ENCODE measurements at regions not wholly inside any gene's neighbourhood (a gene's known extent, or its start where the extent isn't known, plus 50 kb on each side); places are given as distances from the start of the nearest gene placed in this dataset.
"Not testable (repeated sequence)": the region's sequence is repeated elsewhere in the genome, so short reads cannot be mapped to it uniquely, and the experiment has no call there.

DNA sequence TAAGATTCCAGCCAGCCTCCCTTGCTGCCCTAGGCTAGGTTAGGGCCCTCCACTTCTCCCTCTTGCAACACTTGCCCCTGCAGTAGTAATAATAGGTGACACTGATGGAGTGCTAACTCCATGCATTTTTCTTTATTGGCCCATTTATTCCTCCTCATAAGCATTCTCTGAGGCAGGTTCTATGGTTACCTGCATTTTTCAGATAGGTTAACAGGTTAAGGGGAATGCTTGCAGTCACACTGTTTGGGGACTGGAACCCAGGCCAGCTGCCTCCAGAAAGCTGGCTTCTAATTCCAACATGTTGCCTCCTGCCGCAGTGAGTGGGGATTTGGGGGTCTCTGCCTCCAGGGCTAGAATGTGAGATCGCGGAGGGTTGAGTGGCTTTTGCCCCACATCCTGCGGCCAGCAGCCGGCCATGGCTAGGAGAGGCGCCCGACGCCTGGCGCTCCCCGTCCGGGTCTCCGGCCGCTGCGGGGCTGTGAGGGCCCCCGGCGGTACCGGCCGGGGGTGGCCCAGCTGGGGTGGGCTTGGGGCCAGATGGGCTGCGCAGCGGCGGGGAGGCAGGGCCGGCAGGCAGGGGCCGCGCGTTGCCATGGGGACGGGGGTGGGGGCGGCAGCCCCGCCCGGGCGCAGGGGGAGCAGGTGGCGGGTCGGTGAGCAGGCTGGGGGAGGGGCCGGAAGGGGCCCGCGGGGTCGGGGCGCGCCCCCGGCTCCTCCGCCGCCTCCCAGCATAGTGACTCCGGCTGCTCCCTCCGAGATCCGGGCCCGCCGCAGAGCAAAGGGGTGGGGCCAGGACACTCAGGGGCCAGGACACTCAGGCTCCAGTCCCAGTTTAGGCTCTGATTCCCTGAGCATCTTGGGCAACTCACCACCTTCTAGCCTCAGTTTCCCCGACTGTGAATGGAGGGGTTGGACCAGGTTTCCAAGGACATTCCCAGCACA is 68.4 kb upstream of the SSBP3 start:
- no peak for DNase-seq (ENCODE audit: low read depth)

DNA sequence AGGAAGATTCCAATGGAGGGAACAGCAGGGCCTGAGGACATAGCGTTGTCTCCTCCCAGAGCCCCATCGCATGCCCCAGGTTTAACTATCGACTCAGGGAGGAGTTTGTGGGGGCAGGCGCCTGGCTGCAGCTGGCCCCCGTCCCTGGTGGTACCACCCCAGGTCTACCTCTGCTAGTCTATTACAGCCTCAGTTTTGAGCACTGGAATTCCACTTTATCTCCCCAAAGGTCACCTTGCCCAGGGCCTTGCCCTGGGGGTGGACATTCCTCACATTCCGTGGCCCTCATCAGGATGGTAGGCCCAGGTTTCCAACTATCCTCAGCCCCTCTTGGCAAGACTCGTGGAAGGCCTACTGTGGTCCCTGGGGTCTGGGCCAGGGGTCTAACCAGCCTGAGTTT is 65.4 kb upstream of the SSBP3 start:
- DNase-seq (ENCODE audit: low read depth), result no peak

DNA sequence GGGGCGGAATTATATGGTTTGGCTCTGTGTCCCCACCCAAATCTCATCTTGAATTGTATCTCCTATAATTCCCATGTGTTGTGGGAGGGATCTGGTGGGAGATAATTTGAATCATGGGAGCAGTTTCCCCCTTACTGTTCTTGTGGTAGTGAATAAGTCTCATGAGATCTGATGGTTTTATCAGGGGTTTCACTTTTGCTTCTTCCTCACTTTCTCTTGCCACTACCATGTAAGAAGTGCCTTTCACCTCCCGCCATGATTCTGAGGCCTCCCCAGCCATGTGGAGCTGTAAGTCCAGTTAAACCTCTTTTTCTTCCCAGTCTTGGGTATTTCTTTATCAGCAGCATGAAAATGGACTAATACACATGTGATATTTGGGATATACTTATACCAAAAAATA is 63.2 kb upstream of the SSBP3 start:
- not testable (repeated sequence) for DNase-seq (ENCODE audit: low read depth)

DNA sequence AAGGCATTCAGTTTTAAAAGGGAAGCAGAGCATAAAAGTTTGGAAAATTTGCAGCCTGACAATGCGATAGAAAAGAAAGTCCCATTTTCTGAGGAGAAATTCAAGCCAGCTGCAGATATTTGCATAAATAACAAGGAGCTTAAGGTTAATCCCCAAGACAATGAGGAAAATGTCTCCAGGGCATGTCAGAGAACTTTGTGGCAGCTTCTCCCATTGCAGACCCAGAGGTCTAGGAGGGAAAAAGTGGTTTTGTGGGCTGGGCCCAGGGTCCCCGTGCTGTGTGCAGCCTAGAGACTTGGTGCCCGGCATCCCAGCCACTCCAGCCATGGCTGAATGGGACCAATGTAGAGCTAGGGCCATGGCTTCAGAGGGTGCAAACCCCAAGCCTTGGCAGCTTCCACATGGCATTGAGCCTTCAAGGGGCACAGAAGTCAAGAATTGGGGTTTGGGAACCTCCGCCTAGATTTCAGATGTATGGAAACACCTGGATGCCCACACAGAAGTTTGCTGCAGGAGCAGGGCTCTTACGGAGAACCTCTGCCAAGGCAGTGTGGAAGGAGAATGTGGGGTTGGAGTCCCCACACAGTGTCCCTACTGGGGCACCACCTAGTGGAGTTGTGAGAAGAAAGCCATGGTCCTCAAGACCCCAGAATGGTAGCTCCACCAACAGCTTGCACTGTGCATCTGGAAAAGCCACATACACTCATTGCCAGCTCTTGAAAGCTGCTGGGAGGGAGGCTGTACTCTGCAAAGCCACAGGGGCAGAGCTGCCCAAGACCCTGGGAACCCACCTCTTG is 62.3 kb upstream of the SSBP3 start:
- not testable (repeated sequence) for DNase-seq (ENCODE audit: low read depth)

DNA sequence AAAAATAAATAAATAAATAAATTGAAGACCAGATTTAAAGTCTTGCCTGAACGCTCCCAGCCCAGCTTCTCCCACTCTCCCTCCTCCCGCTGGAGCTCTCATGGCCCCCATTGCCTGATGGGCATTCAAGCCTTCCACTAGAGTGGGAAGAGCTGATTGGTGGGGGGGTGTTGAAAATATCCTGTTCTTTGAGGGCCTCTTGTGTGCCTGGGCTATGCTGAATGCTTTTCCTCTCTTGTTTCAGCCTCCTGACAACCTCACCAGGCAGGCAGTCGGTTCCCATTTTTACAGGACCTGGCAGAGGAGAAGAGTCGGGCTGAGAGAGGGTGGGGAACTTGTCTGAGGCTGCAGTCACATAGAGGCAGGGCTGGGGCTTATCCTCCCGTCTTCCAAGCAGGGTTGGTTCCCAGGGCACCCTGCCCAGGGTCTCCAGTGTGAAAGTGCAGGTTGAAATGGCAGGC is 59.2 kb upstream of the SSBP3 start:
- DNase-seq (ENCODE audit: low read depth), result no peak

DNA sequence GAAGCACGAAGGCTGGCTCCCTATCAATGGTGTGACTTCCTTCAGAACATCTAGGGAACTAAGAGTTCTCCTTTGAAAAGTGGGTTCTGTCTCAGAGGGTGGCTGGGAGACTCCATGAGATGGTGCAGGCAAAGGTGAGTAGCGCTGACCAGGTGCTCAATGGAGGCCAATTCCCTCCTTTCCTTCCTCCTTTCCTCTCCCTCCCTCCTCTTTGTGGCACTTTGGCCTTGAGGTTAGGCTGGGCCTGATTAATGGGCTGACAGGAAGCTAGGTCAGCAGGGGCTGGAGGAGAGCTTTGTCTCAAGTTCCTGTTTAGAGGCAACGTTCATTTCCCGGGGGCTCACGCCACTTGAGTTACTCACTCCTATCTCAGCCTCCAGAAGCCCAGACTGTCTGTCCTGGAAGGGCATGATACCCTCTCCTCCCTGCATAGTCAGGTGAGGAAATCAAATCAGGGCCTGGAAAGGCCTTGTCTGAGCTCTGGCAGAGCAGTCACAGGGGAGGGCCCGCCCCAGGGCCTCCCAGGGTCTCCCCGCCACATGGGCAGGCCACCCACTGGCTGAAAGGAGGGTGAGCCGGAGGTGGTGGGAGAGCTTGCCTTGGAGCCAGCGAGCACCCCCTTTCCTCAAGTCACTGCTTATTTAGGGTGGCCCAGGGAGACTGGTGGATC is 58.4 kb upstream of the SSBP3 start:
- DNase-seq (ENCODE audit: low read depth), result peak; percentile 47

DNA sequence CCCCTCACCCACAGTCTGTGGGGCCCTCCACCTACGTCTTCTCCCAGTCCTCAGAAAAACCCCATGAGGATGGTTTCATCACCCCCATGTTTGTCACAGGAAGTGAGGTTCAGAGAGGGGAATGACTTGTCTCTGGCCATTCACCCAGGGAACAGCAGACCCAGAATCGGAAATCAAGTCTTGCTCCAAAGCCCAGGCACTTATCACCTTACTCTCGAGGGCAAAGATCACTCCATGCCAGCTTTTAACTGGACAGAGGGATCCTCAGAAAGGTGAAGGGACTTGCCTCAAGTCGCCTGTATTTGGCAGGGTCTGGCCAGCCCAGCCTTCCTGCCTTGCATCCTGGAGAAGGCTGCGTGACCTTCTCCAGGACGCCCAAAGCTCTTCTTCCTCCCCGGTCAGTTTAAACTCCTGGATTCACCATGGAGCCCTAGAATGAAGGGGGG is 57.9 kb upstream of the SSBP3 start:
- peak; percentile 60 for DNase-seq (ENCODE audit: low read depth)

DNA sequence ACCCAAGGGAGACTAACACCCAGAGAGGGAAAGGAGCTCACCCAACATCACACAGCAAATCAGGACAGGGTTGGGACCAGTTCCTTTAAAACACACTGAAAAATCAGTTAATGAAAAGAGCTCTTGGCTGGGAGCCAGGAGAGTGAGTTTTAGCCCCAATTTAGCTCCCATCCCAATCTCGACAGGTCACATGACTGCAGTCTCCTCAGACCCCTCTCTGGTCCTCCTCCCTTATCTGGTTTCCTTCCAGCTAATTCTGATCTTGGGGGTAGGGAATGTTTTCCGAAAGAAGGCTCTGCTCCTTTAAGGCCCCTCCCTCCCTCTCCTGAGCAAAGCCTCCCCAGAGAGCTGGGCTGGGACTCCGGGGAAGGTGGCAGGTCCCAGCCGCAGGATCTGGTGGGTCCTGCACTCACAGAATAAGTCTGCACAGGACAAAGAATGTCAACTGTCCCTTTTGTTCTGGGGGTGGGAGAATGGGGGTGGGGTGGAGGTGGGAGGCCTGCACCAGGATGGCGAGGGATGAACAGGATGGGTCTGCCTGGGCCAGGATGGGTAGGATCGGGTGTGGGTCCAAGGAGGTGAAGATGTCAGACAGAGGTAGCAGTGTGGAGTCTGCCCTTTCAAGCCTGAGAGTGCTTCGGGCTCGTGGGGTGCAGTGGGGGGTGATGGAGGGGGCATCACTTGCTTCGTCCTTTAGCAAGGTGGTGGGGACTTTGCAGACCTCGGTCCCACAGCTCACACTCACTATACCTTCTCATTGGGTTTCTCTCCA is 57.3 kb upstream of the SSBP3 start:
- DNase-seq (ENCODE audit: low read depth), result no peak

DNA sequence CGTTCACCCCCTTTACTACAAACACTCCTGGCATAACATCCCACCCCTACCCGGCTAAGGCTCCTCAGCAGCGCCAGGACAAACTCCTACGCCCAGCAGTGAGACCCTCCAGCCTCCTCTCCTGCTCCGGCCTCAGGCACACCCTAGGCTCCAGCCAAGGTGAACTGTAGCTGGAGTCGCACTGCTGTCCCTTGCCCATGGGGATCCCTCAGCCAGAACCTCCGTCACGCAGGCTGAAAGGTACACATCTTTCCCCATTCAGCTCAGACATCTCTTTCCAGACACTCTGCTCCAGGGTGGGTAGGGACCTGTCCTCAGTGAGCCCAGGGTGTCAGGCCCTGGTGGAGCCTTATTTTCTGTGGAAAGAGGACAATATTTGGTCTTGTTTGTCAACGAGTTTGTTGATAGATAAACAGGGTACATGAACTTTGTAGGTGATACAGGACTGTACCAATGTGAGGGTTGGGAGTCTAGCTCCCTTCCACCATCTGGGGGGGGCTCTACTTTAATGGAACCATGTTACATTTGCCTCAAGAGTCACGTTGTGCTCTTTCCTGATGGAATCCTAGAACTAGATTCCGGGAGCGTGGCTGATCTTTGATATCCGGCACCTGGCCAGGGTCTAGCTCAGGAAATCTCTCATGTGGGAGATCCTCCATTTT is 56.5 kb upstream of the SSBP3 start:
- DNase-seq (ENCODE audit: low read depth), result no peak

DNA sequence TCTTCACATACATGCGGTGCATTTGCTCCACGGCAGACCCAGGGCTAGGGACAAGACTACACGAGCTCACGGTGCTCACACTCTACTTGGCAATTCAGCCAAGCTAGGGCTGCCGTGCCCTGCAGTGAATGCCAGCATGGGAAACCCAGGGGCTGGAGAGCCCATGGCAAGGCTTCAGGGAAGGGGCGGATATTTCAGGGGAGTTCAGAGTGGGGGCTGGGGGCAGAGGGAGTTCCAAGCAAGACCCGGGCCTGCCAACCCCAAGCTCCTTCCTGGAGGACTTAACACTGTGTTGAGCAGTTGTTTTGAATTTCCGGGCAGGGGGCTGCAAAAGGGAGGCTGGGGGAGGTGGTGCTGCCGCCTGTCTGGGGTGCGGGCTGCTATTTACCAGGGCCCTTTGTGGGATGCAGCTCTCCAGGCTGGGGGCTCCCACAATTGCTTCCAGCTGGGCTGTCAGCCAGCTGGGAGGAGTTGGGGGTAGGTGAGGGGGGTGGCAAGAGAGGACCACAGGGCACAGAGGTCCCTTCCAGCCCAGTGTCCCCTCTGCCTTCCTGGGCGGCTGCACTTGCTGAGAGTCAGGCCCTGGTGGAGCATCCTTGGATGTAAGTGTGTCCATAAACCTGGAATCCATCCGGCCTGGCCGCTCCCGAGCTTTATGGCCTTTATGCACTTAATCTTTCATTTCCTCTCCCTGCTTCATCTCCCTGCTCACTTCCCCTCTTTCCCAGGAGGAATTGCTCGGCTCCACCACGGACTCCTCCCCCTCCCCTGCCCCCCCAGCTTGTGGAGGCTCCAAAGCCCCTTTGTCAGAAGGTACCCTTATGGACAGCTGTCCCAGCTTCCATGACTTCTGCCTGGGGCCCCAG is 55.8 kb upstream of the SSBP3 start:
- DNase-seq (ENCODE audit: low read depth), result no peak

DNA sequence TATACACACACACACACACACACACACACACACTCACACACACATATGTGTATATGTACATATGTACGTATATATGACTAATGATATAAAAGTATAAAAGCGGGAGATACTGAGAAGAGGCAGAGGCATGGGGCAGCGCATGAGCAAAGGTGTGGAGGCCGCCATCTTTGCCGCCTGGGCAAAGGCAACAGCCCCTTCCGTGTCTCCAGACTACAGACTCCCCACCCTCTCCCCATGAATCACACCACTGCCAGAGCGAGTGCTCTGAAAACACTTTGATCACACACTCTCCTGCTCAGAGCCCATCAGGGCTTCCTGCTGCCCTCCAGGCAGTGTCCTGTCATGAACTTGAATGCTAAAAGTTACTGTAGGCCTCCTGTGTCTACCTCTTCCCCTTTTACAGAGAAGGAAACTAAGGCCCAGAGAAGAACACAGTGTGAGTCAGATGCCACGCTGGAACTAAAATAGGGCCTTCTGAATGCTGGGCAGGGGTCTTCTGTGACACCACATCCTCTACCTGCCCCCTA is 54.7 kb upstream of the SSBP3 start:
- no peak for DNase-seq (ENCODE audit: low read depth)

DNA sequence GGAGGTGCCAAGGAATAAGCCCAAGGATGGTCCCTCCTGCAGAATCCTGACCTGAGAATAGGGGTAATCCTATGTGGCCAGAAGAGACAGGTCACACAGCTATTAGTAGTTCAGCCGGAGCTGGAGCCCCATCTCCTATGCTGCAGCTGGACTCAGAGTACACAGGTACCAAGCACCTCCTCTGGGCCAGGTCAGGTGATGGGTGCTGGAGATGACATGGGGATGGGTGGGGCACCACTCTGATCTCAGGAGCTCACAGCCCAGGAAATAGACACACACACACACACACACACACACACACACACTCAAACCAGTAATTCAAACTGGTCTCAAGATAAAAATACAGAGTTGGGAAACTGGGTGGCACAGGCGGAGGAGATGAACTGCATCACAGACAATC is 54.2 kb upstream of the SSBP3 start:
- no peak for DNase-seq (ENCODE audit: low read depth)

DNA sequence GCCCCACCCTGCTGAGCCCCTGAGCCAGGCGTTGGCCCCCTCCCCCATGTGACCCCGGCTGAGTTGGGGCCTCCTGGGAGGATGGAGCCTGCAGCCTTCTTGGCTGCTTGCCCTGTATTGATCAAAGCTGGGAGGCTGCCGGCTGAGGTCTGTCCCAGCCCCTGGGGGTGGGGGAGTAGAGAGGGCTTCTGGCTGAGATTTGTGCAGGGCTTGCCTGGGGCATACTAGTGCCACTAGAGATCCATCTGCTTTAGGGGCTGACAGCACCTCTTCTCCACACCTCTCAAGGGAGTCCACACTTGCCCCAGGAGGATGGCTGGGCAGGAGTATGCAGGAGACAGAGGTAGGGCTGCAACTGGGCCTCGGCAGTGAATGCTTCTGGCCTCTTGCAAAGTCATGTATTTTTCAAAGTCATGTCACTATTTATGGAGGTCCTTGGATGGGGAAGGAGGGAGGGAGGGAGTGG is 53.6 kb upstream of the SSBP3 start:
- DNase-seq (ENCODE audit: low read depth), result no peak

DNA sequence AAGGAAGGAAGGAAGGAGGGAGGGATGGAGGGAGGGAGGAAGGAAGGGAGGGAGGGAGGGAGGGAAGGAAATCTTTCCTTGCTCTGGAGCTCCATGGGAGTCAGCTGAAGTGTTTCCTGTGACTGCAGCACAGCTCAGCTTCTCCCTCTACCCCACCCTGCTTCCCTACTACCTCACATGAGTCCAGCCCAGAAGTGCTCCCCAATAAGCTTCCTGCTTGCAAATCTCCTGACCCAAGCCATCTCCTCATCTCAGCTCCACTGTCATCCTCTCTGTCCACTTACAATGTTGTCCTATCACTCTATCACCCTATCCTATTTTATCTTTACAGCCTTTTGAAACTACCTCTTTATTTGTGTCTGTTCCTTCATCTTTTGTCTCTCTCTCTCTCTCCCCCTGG is 52.9 kb upstream of the SSBP3 start:
- DNase-seq (ENCODE audit: low read depth), result no peak

DNA sequence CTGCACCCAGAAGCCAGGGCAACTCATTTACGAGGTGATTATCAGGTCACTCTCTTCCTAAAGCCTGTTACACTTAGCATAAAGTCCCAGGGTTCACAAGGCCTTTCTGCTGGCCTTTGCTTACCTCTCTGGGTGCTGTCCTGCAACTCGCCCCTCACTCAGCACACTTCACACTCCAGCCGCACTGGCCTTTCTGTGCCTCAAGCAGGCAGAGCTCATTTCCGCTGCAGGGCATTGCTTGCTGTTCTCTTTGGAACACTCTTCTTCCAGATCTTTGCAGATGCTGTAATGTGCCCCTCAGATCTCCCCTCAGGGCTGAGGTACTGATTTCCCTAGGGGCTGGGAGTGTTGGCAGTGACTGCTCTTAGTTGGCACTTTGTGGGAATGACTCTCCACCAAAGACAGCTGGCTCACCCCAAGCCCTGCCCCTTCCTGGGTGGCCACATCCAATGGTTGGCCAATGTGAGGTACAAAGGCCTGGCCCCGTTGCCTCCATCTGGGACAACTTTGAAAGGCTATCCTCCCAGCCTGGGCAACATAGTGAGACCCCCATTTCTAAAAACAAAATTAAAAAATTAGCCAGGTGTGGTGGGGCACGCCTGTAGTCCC is 50.8 kb upstream of the SSBP3 start:
- no peak for DNase-seq (ENCODE audit: low read depth)

DNA sequence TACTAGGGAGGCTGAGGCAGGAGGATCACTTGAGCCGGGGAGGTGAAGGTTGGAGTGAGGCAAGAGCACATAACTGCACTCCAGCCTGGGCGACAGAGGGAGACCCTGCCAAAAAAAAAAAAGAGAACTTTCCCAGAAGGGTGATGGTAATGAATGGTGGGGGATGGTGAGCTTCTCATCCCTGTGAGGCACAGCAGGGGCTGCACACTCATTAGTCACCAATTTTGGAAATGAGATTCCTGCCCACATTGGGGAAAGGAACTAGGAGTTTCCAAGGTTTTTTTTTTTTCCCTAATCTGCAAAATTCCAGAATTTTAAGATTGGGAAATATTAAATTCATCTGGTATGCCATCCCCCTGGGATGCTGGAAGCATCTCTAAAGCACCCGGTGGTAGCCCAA is 50.2 kb upstream of the SSBP3 start:
- DNase-seq (ENCODE audit: low read depth), result no peak
